H1 (cell line): ENCODE measurements at regions not wholly inside any gene's neighbourhood (a gene's known extent, or its start where the extent isn't known, plus 50 kb on each side); places are given as distances from the start of the nearest gene placed in this dataset.

ENCODE experiments used
- CTCF ChIA-PET: fragments of 300-600 bp; sonication (Branson Sonifier 250); formaldehyde crosslinking; loops from one replicate; lab custom pipeline; 2021; ENCODE audit not compliant: partially characterized antibody; lab: Charles Lee
- POLR2A ChIA-PET: fragments of 300-600 bp; sonication (Branson Sonifier 250); formaldehyde crosslinking; loops from one replicate; lab custom pipeline; 2021; ENCODE audit warnings: inconsistent platforms; ENCODE audit not compliant: partially characterized antibody; lab: Charles Lee
- DNase-seq, 2 experiments: peaks; one replicate each; pipeline versions ENCODE4 v3.0.0 to v3.0.0-alpha.2; 2010 to 2022; ENCODE audit warnings: low spot score in 2 of 2, low read depth in 1 of 2, mixed read lengths in 1 of 2
- FAIRE-seq: peaks from 2 replicates; lab custom pipeline; 2011; peaks lifted over from hg19 to GRCh38; lab: Jason Lieb, UNC
- H2AFZ ChIP-seq: 2 replicates; pipeline ENCODE4 v1.8.1; 2012; ENCODE audit warnings: low read length, inconsistent platforms
- H2AK5ac ChIP-seq: 2 replicates; pipeline ENCODE4 v1.6.1; 2013; ENCODE audit warnings: low read depth, low read length
- H2BK120ac ChIP-seq: replicated peaks from 2 replicates; pipeline ENCODE3; 2013; ENCODE audit warnings: low read depth, low read length, inconsistent platforms
- H2BK12ac ChIP-seq: 2 replicates; pipeline ENCODE4 v1.6.1; 2013; ENCODE audit warnings: low read depth, low read length
- H2BK15ac ChIP-seq: 2 replicates; pipeline ENCODE4 v1.6.1; 2013; ENCODE audit warnings: low read length
- H2BK20ac ChIP-seq: 2 replicates; pipeline ENCODE4 v1.6.1; 2013; ENCODE audit warnings: low read length
- H2BK5ac ChIP-seq: 2 replicates; pipeline ENCODE4 v1.6.1; 2013; ENCODE audit warnings: low read depth, low read length
- H3K14ac ChIP-seq: 2 replicates; pipeline ENCODE4 v1.6.1; 2013; ENCODE audit warnings: inconsistent platforms; ENCODE audit not compliant: insufficient read length
- H3K18ac ChIP-seq: 2 replicates; pipeline ENCODE4 v1.6.1; 2013; ENCODE audit warnings: low read length; ENCODE audit errors: extremely low read depth
- H3K23ac ChIP-seq: 2 replicates; pipeline ENCODE4 v1.6.1; 2013; ENCODE audit warnings: inconsistent platforms; ENCODE audit not compliant: insufficient read length
- H3K23me2 ChIP-seq: 2 replicates; pipeline ENCODE4 v1.6.1; 2013; ENCODE audit warnings: low read depth, low read length
- H3K27ac ChIP-seq: 2 replicates; pipeline ENCODE4 v1.6.1; 2011; ENCODE audit warnings: low read depth, low read length, inconsistent platforms
- H3K27me3 ChIP-seq, 4 experiments: replicated peaks in 1 of 4; 1 replicate in 1 of 4; 2 replicates in 3 of 4; pipeline versions ENCODE4 v1.6.1 to v1.8.1; 2011 to 2013; ENCODE audit warnings: low read length in 3 of 4, mild to moderate bottlenecking in 3 of 4, inconsistent platforms in 2 of 4, mixed read lengths in 2 of 4, moderate library complexity in 1 of 4; ENCODE audit not compliant: control insufficient read depth in 3 of 4, insufficient read depth in 3 of 4; ENCODE audit errors: extremely low read depth in 1 of 4
- H3K36me3 ChIP-seq, 4 experiments: 2 replicates each; pipeline versions ENCODE4 v1.6.1 to v1.8.1; 2011 to 2013; ENCODE audit warnings: mild to moderate bottlenecking in 4 of 4, low read length in 3 of 4, moderate library complexity in 2 of 4, control low read depth in 1 of 4, inconsistent platforms in 1 of 4; ENCODE audit not compliant: insufficient read depth in 4 of 4, control insufficient read depth in 2 of 4
- H3K4ac ChIP-seq: replicated peaks from 2 replicates; pipeline ENCODE3; 2013; ENCODE audit warnings: low read length, low read depth, mixed read lengths, inconsistent platforms; ENCODE audit not compliant: insufficient read length
- H3K4me1 ChIP-seq, 4 experiments: replicated peaks in 1 of 4; 1 replicate in 1 of 4; 2 replicates in 3 of 4; pipeline versions ENCODE4 v1.6.1 to v1.8.1; 2011 to 2013; ENCODE audit warnings: low read length in 3 of 4, inconsistent platforms in 2 of 4, mixed read lengths in 1 of 4; ENCODE audit not compliant: insufficient read depth in 4 of 4, control insufficient read depth in 3 of 4
- H3K4me2 ChIP-seq, 2 experiments: 2 replicates each; pipeline versions ENCODE4 v1.6.1 to v1.8.1; 2011 to 2013; ENCODE audit warnings: low read depth in 2 of 2, low read length in 2 of 2, control low read depth in 1 of 2, inconsistent platforms in 1 of 2, mild to moderate bottlenecking in 1 of 2; ENCODE audit not compliant: insufficient read depth in 1 of 2
- H3K4me3 ChIP-seq, 4 experiments: fragments of 200-600, 300-600 bp in 1 of 4; sonication (generic), shearing (Covaris generic), sonication (Bioruptor Twin) in 1 of 4; 2 replicates each; pipeline versions ENCODE4 v1.5.1 to v1.8.1; 2011 to 2016; ENCODE audit warnings: low read length in 4 of 4, low read depth in 3 of 4, control low read depth in 2 of 4, inconsistent platforms in 2 of 4, mild to moderate bottlenecking in 2 of 4, mixed read lengths in 1 of 4, moderate library complexity in 1 of 4; ENCODE audit not compliant: insufficient read depth in 2 of 4; ENCODE audit errors: extremely low read depth in 1 of 4
- H3K56ac ChIP-seq: replicated peaks from 2 replicates; pipeline ENCODE3; 2013; ENCODE audit warnings: low read depth, mild to moderate bottlenecking, mixed read lengths, low read length, inconsistent platforms; ENCODE audit not compliant: insufficient read length
- H3K79me1 ChIP-seq: 2 replicates; pipeline ENCODE4 v1.6.1; 2013; ENCODE audit warnings: low read depth, low read length, control low read depth
- H3K79me2 ChIP-seq, 2 experiments: 2 replicates each; pipeline versions ENCODE4 v1.6.1 to v1.8.1; 2012 to 2013; ENCODE audit warnings: low read length in 2 of 2, mild to moderate bottlenecking in 2 of 2, inconsistent platforms in 1 of 2; ENCODE audit not compliant: insufficient read depth in 2 of 2, control insufficient read depth in 1 of 2
- H3K9ac ChIP-seq, 4 experiments: replicated peaks in 1 of 4; 1 replicate in 1 of 4; 2 replicates in 3 of 4; pipeline versions ENCODE4 v1.6.1 to v1.8.1; 2011 to 2013; ENCODE audit warnings: low read depth in 3 of 4, low read length in 3 of 4, control low read depth in 2 of 4, mild to moderate bottlenecking in 2 of 4, moderate library complexity in 2 of 4, inconsistent platforms in 1 of 4; ENCODE audit errors: extremely low read depth in 1 of 4
- H3K9me3 ChIP-seq, 2 experiments: 2 replicates each; pipeline versions ENCODE4 v1.6.1 to v1.8.1; 2012 to 2013; ENCODE audit warnings: mild to moderate bottlenecking in 2 of 2, moderate library complexity in 2 of 2, control low read depth in 1 of 2, inconsistent platforms in 1 of 2, low read depth in 1 of 2, low read length in 1 of 2, mixed read lengths in 1 of 2; ENCODE audit not compliant: insufficient read depth in 2 of 2
- H4K20me1 ChIP-seq, 2 experiments: replicated peaks in 1 of 2; 2 replicates each; pipeline versions ENCODE3 to v1.8.1; 2011 to 2013; ENCODE audit warnings: inconsistent platforms in 2 of 2, low read length in 2 of 2, mild to moderate bottlenecking in 1 of 2; ENCODE audit not compliant: insufficient read depth in 2 of 2, control insufficient read depth in 1 of 2
- H4K5ac ChIP-seq: 2 replicates; pipeline ENCODE4 v1.6.1; 2013; ENCODE audit warnings: low read length, low read depth, mixed read lengths, inconsistent platforms; ENCODE audit not compliant: insufficient read length
- H4K8ac ChIP-seq: 2 replicates; pipeline ENCODE4 v1.8.0; 2013; ENCODE audit warnings: mild to moderate bottlenecking, moderate library complexity, low read length, inconsistent platforms; ENCODE audit not compliant: insufficient read depth; ENCODE audit errors: extremely low read depth
- H4K91ac ChIP-seq: replicated peaks from 2 replicates; pipeline ENCODE3; 2013; ENCODE audit warnings: low read length, mixed read lengths, inconsistent platforms; ENCODE audit not compliant: insufficient read length
- CBX5 ChIP-seq: fragments of 300-800, 300-1000 bp; sonication (generic); IDR thresholded peaks from 2 replicates; pipeline ENCODE4 v1.7.1; 2016; ENCODE audit warnings: antibody characterized with exemption, low read length, low read depth
- CEBPB ChIP-seq: IDR thresholded peaks from 2 replicates; pipeline ENCODE4 v1.6.1; 2012; ENCODE audit warnings: low read depth, low read length
- CHD1 ChIP-seq: IDR thresholded peaks from 2 replicates; pipeline ENCODE4 v1.6.1; 2012; ENCODE audit warnings: low read depth, low read length, improper control_type of control experiment
- FOSL1 ChIP-seq: IDR thresholded peaks from 2 replicates; pipeline ENCODE4 v1.6.1; 2011; ENCODE audit warnings: mild to moderate bottlenecking, low read depth, low read length, moderate library complexity; ENCODE audit not compliant: insufficient read depth
- GABPA ChIP-seq: IDR thresholded peaks from 2 replicates; pipeline ENCODE4 v1.6.1; 2011; ENCODE audit warnings: mild to moderate bottlenecking, low read length, moderate library complexity, borderline replicate concordance; ENCODE audit not compliant: insufficient read depth
- HDAC2 ChIP-seq, 2 experiments: fragments of 300-600 bp in 1 of 2; sonication (generic) in 1 of 2; IDR thresholded peaks; 2 replicates each; pipeline ENCODE4 v1.6.1; 2011 to 2012; ENCODE audit warnings: low read depth in 2 of 2, low read length in 2 of 2, mild to moderate bottlenecking in 2 of 2, moderate library complexity in 2 of 2, borderline replicate concordance in 1 of 2, inconsistent platforms in 1 of 2
- JUND ChIP-seq: IDR thresholded peaks from 2 replicates; pipeline ENCODE4 v1.6.1; 2011; ENCODE audit warnings: mild to moderate bottlenecking, improper control_type of control experiment, low read length
- KDM1A ChIP-seq: fragments of 200-600, 300-600 bp; sonication (generic); IDR thresholded peaks from 2 replicates; pipeline ENCODE4 v1.7.1; 2016; ENCODE audit warnings: mild to moderate bottlenecking, low read length, borderline replicate concordance
- NANOG ChIP-seq: IDR thresholded peaks from 2 replicates; pipeline ENCODE4 v1.6.1; 2011; ENCODE audit warnings: low read length, low read depth, mild to moderate bottlenecking, inconsistent platforms; ENCODE audit not compliant: insufficient read depth, poor library complexity, severe bottlenecking
- POU5F1 ChIP-seq: IDR thresholded peaks from 2 replicates; pipeline ENCODE4 v1.6.1; 2011; ENCODE audit warnings: low read depth, mild to moderate bottlenecking, low read length, moderate library complexity
- RAD21 ChIP-seq, 2 experiments: IDR thresholded peaks in 1 of 2; conservative IDR thresholded peaks in 1 of 2; 2 replicates each; pipeline ENCODE4 v1.6.1; 2011; ENCODE audit warnings: low read depth in 2 of 2, low read length in 2 of 2, improper control_type of control experiment in 1 of 2, inconsistent platforms in 1 of 2, mild to moderate bottlenecking in 1 of 2, moderate library complexity in 1 of 2
- RFX5 ChIP-seq: IDR thresholded peaks from 2 replicates; pipeline ENCODE4 v1.6.1; 2011; ENCODE audit warnings: low read depth, low read length, improper control_type of control experiment, borderline replicate concordance
- RXRA ChIP-seq: IDR thresholded peaks from 2 replicates; pipeline ENCODE4 v1.6.1; 2011; ENCODE audit warnings: low read depth, mild to moderate bottlenecking, low read length, moderate library complexity; ENCODE audit not compliant: insufficient read depth
- TAF7 ChIP-seq: optimal IDR thresholded peaks from 2 replicates; pipeline ENCODE3; 2011; ENCODE audit warnings: low read depth, mild to moderate bottlenecking, inconsistent platforms, low read length, moderate library complexity, borderline replicate concordance

- Histone ChIP-seq H4K20me1 (no peaks in the 10 kb centered on the region), H3K27me3 (no peaks in the 10 kb centered on the region), H4K8ac (no peak overlapping the region), H3K4me3 (no peak overlapping the region), H2AFZ (no peak overlapping the region), H2BK20ac (no peak overlapping the region), H3K79me2 (no peaks in the 10 kb centered on the region), H3K4me2 (no peak overlapping the region), H3K36me3 (no peaks in the 10 kb centered on the region), H3K9me3 (peaks cover 0 to 3% of the 10 kb centered on the region in 2 experiments; a peak in 1 of 4 replicates), H4K91ac (no peak overlapping the region), H3K56ac (no peak overlapping the region), H2BK5ac (no peak overlapping the region), H3K23ac (no peak overlapping the region), H3K4ac (no peak overlapping the region), H2BK12ac (no peak overlapping the region), H3K14ac (no peak overlapping the region), H2BK15ac (no peak overlapping the region), H2AK5ac (no peak overlapping the region), H2BK120ac (no peak overlapping the region), H3K79me1 (no peaks in the 10 kb centered on the region), H3K18ac (no peak overlapping the region), H3K23me2 (no peaks in the 10 kb centered on the region), H3K27ac (no peak overlapping the region), H3K9ac (no peak overlapping the region), H4K5ac (no peak overlapping the region), H3K4me1 (no peaks in the 10 kb centered on the region)
- ChIA-PET CTCF (no interaction called here), POLR2A (interaction anchor here (1.6 kb wide), 1 partner anchor 68 kb away, joined by 3 read pairs; no protein-coding TSS in a partner anchor)
- DNase-seq: no peak
- FAIRE-seq: no peak
- TF ChIP-seq CHD1 (no peak), HDAC2 (IDR thresholded peaks at IDR 0.05; ENCODE audit: borderline replicate concordance in 1 of 2, low read depth in 2 of 2, low read length in 2 of 2) (no peak), GABPA (no peak), FOSL1 (no peak), CBX5 (no peak), KDM1A (no peak), RFX5 (no peak), RXRA (no peak), TAF7 (no peak), CEBPB (no peak), JUND (no peak), NANOG (no peak), RAD21 (IDR thresholded peaks at IDR 0.05 in 1 of 2, conservative IDR thresholded peaks at IDR 0.05 in 1 of 2; ENCODE audit: low read depth in 2 of 2, low read length in 2 of 2) (no peak), POU5F1 (no peak)
These were observed 81.7 kb upstream of the CHRDL1 start for GRCh38 chrX:110877326-110877725.
